Stimulated activated CD8-positive, alpha-beta memory T cell treated with anti-CD3 and anti-CD28 coated beads, Interleukin-12 subunit alpha, Interleukin-12 subunit beta, amount 100 ng/mL, for 4 hours (primary cell): ENCODE measurements at regions not wholly inside any gene's neighbourhood (a gene's known extent, or its start where the extent isn't known, plus 50 kb on each side); places are given as distances from the start of the nearest gene placed in this dataset.

Experiments used
- DNase-seq: peaks from one replicate; pipeline ENCODE4 v3.0.0-alpha.2; 2020; ENCODE audit warnings: low read depth

DNA sequence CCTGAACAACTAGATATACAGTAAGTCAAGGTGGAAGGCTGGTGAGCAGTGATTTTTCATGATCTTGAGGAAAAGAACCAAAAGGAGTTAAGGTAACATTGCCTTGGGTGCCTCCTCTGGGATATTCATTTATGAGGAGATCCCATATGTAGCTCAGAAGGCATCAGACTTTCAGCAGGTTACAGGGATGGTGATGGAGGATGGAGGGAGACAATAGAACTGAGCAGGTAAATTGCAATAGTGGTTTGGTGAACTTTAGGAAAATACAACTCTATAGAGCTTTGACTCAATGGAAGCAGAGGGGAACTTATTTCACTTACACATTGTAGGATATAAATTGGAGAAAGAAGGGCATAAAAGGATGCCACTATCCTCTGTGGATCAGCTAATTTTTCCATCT is 243.4 kb upstream of the SPRY2 start:
- no peak for DNase-seq

DNA sequence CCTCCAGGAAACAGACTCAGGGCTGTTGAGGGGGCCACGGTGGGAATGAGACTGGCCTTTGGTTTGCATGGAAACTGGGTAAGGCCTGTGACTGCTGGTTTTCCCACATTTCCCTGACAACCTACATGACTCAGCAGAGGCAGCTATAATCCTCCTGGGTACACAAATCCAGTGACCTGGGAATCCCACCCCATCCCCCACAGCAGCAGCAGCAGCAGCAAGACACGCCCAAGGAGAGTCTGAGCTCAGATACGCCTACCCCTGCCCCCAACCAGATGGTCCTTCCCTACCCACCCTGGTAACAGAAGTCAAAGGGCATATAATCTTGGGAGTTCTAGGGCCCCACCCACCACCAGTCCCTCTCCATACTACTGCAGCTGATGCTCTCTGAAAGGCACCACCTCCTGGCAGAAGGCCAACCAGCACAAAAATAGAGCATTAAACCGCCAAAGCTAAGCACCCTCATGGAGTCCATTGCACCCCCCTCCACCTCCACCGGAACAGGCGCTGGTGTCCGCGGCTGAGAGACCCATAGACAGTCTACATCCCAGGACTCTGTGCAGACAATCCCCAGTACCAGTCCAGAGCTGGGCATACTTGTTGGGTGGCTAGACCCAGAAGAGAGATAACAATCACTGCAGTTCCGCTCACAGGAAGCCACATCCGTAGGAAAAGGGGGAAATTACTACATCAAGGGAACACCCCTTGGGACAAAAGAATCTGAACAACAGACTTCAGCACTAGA is 237.2 kb upstream of the SPRY2 start:
- no peak for DNase-seq

DNA sequence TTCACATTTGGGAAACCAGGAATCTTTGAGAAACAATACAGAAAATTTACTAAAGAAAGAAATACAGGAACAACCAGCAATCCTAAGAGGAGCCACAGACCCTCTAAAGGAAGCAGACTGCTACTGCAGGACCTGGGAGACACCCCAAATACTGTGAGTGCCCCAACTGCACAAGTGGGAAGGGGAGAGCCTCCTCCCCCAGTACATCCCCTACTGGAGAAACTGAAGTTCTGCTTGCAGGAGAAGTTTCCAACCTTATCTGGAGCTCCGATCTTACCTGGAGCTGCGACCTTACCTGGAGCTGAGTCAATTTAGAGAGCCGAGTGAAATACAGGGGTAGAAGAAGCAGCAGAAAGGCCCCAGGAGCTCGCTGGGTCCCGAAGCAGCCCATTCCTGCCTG is 236.4 kb upstream of the SPRY2 start:
- DNase-seq = no peak

DNA sequence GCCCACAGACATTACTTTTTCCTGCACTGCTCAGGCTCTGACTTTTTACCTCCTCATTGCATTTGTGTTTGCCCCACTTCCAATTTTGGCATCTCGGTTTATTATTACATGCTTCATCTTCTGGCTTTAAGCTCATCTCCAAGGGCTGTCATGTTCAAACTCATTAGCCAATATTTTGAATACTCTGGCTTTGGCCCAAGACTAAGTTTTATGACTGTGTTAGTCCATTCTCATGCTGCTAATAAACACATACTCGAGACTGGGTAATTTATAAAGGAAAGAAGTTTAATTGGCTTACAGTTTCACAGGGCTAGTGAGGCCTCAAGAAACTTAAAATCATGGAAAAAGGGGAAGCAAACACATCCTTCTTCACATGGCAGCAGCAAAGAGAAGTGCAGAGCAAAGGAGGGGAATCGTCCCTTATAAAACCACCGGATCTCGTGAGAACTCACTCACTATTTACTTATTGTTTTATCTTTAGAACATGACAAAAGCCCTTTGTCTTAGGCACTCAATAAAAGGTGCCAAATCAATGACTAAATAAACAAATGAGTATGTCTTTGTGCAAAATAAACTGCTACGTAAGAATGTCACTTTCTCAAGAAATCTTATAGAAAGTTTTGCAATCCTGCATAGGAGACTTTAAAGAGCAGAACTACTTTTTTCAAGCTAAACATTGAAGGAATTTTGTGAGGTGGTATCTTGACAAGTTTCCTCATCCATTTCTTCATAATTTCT is 233.4 kb upstream of the SPRY2 start:
- no peak for DNase-seq

DNA sequence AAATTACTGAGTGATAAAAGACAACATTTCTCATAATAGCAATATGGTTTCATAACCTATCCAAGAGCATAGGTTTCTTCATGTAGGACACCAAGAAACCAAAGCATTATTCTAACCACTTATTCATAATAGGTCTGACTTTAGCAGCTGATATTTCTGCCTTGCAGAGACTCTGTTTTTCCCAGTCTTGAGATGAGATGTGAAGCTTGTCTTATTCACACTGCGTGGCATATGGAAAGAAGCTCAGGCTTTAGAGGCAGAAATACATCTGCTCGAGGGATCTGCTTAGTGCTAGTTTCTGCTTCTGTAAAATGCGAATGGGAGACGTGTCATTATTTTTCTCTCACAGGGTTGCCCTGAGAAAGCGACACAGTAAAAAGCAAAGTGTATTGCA is 232.0 kb upstream of the SPRY2 start:
- no peak for DNase-seq

DNA sequence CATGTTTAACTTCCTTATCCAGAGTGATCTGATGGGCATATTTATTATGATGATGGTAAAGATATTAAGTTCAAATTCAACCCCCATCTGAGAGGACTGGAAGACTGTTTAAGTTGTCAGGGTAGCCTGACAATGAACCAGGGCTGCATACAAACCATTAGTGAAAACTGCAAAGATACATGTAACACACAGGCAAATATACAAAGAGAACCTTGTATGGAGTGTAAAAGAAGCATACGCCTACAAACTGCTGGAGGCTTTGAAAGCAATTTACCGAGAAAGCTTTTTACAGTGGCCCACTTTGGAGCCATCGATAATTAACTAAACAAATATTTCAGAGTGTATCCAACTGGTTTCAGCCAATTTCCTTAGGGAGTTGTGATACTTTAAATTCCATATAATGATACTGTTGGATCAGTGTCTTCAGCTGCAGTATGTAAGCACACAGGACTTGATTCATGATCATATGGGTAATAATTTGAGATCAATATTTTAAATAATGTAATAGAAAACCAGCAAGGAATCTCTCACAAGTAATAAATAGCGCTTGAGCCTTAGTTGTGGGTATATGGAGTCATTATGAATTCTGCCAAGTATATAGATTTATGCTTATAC is 231.5 kb upstream of the SPRY2 start:
- no peak for DNase-seq

DNA sequence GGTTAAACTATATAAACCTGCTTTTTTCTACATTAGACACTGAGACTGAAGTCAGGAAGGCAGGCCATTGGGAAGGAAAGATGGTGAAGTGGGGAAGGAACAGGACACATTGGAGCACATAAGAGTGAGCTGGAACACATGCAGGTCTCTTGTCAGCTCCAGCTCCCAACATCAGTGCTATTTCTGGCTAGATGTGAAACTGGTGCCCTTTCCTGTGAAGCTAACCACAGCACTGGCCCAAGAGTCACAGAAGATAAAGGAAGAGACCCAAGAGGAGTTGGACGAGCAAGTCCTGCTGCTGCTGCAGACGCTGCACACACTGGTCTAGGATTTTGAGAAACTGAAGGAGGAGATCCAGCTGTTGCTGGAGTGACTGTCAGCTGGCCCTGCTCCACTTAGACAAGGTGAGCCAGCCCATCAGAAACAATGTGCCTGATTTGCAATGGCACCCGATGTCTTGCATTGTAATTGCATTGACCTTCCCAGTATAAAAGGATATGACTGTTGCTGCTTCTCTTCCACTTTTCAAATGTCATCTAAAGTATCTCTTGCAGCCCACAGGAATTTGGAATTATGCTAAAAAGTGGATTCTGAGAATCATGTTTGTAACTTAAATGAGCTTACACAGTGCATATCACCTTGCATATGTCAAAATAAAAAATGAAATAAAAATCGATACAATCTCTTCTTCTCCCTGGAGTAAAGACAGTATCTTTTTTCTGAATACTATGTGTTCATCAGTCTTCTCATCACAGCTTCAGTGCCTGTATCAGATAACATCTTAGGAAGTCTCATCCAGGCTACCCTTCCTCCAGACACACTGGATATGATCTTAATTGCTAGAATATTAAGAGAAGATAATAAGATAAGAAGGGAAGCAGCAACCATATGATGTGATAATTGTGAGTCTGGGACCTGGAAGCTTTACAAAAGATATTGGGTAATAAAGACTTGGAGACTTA is 230.7 kb upstream of the SPRY2 start:
- DNase-seq = no peak

DNA sequence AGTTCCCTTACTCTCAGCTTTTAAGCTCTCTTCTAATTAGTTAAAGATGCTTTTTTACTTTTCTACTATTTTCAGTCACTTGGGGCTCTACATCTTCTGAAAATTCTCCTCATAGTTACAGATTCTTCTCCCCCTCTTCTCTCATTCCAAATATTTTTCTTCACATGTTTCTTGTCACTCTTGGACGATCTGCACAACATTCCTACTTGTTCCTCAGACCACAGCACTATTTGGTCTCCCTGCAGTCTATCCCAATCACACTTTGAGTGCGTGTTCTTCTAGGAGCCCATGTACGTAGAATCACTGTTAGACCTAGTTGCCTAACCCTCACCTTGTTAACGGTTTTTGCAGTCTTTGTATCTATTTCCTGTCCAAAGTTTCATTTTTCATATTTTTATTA is 222.5 kb upstream of the SPRY2 start:
- no peak for DNase-seq

DNA sequence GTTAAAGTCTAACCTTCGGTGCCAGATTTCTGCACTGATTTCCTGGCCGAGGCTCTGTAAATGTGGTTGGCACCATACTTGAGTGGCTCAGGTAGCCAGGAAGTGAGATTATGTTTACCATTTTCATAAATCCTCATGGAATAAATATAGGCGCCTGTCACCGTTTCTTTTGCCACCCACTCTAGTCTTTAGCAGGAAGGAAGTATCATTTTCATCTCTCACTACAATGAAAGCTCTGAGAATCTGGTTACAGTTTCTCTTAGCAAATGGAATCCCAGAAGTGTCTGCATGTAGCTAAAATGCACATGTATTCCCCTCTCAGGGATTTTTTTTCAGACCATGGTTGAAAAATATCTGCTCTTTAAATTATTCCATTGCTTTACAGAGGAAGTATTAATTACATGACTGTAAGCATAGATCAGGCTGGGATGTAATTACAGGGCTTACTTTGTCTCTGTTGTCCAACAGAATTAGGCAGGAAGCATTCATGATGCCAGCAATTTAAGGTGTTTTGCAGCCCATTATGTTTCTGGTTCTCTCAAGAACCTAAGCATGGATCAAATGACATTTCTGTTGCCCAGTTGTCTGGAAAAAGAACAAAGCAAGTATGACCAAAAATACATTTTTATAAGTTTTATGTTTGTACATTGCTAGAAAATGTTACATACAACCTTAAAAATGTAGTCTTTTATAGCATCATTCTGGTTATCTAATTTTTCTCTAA is 221.7 kb upstream of the SPRY2 start:
- DNase-seq = no peak

DNA sequence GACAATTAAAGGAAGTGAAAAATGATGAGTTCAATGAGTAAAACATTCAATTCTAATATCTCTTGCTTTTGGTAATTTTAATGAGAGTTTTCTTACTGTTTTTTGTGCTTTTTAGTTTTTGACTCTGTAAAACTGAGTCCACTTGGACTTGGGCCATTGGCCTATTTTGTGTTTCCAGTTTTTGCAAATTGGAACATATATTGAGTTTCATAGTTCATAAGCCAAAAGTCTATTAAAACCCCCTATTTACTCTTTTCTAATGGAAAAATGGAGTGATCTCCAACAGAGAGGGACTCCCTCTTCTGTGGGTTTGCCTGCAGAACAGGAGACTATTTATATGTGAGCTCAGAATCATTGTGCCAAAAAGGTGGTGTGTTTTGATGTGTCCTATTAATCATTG is 219.7 kb upstream of the SPRY2 start:
- DNase-seq = no peak

- no peak for DNase-seq
These were observed 219.0 kb upstream of the SPRY2 start for GRCh38 chr13:80559944-80560343.

DNA sequence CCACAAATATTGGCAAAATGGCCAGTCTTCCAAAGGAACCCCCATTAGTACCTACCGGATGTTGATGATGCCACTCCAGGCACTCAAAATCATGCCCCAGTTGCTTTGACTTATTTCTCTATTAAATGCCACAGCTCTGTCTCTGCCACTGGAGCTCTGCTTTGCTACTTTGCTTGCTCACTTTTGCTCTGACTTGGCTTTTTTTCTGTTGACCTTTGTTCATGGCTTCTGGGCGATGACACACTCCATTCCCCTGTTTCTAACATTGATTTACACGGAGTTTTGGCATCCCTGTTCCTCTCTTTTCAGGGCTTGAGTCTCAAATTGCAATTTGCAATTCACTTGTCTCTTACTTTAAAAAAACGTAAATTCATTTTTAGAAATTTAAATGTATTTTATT is 217.1 kb upstream of the SPRY2 start:
- DNase-seq = no peak

DNA sequence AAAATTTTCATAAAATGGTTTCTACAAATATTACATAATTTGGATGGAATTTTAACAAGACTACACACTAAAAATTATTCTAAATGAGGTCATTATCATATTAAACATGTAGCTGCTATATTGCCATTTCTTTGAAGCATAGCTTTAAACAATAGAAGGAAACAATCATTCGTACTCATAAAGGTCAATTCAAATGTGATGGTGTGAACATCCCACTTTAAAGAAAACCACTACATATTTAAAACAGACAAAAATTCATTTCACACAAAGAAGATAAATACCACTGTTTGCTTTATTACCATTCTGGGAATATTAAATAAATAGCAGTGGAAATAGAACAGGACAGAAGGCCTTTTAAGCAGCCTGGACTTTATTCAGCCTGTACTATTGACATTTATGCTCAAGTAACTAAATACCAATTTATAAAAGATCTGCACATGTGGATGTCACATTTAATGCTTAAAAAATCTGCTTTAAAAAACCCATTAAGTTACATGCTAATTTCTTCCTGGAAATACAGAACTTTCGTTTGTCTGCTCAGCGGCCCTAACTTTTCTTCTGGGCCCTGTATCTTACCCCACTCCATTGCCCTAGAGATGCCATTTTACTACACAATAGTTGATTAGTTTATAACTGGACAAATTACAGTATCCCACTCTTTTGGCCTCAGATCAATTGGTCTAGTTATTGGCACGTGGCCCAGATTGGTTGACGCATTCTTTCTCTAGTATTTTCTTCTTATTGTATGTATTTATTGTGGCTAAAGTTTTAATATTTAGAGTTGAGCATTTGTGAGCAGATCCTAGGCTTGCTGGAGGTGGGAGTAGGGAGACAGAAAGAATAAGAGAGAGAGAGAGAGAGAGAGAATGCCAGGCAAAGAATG is 215.1 kb upstream of the SPRY2 start:
- DNase-seq = no peak

DNA sequence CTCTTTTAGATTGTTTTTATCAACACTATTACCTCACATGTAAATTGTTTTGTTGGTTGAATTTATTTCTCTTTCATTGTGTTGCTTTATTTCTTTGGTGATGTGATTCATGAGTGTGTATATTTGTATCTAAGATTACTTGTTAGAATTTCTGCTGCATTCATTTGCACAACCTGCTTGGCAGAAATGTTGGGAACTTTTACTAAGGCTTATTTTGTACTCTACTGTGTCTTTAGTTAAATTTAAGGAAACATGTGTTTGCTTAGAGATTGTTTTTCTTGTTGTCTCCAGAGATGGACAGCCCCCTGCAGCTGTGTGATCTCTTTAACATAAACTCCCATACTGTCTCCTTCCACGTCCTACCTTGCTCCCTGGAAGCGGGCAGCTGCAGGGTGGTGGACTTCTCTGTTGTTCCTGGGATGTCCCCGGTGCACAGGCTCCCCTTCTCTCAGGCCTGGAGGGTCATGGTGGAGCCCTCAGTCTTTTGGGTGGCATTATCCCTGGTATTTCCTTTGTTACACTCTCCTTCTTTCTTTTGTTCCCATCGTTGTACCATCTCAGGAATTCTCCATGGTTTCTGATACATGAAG is 212.0 kb upstream of the SPRY2 start:
- no peak for DNase-seq

DNA sequence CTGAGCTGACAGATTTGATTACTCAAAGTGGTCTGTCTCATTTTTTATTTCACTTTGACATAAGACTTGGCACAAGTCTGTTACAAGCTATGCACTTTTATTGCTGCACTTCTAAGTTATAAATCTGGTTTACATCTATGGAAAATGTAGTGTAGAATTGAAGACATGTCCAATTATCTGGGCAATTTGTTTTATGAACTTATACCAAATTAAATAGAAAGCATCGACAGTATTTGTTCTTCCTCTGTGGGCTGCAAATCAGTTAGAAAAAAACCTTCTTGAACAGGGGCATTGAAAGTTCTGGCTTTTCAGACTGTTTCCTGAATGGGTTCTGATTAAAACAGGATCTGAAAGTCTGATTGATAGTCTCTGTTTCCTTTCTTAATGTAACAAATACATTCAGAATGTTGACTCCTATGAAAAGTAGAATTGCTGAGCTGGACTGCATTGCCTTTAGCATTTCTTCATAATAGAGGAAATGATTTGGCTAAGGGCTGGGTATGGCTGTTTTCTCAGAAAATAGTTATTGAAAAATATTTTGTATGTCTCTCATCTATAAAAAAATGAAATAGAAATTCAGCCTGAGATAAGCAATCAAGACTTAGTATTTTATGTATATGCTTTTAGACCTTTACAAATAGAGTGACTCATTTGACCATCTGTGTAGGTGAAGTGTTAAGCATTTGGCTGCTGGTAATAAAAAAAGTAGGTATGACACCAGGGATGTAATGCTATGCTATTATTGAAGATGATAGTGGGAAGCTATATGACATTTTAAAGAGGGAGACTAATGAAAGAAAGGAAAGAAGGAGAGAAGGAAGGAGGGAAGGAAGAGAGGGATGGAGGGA is 210.9 kb upstream of the SPRY2 start:
- DNase-seq = no peak

DNA sequence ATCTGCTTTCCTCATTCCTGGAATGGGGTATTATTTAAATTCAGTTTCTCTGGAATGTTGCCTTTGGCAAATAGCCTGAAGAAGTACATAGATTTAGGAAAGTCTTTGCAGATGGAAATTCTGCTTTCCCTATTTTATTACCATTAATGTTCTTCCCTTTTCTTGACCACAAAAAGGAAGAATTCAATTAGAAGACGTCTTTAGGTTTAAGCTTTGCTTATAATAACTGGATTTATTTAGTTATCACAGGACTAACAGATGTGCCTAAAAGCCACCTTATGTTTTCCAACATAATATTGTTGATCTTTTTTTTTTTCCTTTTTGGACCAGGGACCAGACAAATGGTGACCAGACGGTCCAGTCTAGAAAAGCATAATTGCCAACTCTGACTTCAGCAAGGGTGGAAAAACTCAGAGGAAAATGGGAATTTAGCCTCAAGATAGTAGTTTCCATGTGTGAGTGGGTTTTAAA is 210.1 kb upstream of the SPRY2 start:
- DNase-seq = no peak

GRCh38 chr13:80548915-80549314 is 208.0 kb upstream of the SPRY2 start:
- no peak for DNase-seq

DNA sequence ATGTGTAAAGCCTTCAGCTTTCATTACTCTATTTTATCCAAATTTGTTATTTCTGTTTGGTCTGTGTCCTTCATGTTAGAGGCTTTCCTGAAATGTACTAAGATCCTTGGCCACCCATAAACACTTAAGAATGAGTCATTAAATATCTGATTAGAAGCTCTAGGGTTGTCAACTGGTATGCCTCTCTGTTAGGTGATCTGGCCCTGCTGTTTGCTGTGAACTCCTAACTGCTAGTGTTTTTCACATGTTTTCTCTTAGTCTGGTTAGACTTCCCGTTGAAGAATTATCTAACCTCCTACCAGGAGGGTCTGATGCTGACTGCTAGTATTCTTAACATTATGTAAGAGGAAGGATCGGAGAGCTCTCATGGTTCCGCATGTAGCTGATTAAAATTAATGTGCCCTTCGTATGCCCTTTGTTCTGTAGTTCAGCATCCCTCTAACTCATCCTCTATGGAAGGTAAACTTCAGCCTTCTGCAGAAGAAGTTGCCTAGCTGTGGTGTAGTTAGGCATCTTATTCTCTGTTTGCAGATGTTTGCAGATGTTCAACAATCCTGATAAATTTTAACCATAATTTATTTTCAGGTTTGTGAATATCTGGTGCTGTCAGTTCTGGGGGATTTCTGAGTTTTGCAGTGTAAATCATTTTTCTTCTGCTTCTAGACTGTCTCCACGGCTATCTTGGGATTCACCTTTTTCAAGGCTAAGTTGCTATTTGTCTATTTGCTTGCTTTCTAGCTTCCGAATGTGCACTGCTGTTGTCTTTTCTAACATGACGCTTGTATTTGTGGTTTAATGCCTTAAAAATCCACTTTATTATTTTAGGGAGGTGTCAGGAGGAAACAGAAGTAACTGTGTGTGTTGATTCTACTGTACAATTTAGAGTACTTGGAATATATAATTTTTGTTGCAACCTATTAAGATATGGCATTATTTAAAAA is 207.2 kb upstream of the SPRY2 start:
- DNase-seq = no peak
